ENCODE measurements at regions not wholly inside any gene's neighbourhood (a gene's known extent, or its start where the extent isn't known, plus 50 kb on each side); places are given as distances from the start of the nearest gene placed in this dataset.
A peak's percentile ranks its signal among the peaks of the same experiment; 100 is the strongest.

DNA sequence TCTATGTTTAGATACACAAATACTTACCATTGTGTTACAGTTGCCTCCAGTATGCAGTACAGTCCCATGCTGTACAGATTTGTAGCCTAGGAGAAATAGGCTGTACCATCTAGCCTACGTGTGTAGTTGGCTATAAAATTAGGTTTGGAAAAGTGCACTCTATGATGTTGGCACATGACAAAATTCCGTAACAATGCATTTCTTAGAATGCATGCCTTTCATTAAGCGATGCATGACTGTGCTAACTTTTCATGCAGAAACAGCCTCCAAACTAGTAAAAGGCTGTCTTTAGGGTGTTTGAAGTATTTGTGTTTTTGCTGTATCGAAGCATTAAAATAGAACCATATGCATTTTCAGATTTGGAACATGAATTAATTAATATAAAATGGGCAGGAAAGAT is 157.9 kb downstream of the RMI1 start:
- TF ChIP-seq CTCF (conservative IDR thresholded peaks at IDR 0.05; ENCODE audit: low read depth) = no peak
- DNase-seq (ENCODE audit: low spot score) = no peak
- CTCF ChIA-PET = interaction anchor here (1.5 kb wide), 1 partner anchor 123 kb away, joined by 3 read pairs; no protein-coding TSS in a partner anchor
- no peak overlapping the region for H3K27ac ChIP-seq
- POLR2A ChIA-PET (ENCODE audit: low non-redundant PET) = no interaction called here

- POLR2A ChIA-PET (ENCODE audit: low non-redundant PET) = no interaction called here
- TF ChIP-seq CTCF (conservative IDR thresholded peaks at IDR 0.05; ENCODE audit: low read depth) = no peak
- DNase-seq (ENCODE audit: low spot score) = peak; percentile 33
- H3K27ac ChIP-seq = no peak overlapping the region
- CTCF ChIA-PET = interaction anchor here (0.6 to 1.1 kb wide), 3 partner anchors 8 to 1720 kb away, joined by 3 to 4 read pairs (median 3); no protein-coding TSS in a partner anchor
Observed at GRCh38 chr9:84139296-84140070, 158.9 kb downstream of the RMI1 start.

- POLR2A ChIA-PET (ENCODE audit: low non-redundant PET) = no interaction called here
- H3K27ac ChIP-seq = no peak overlapping the region
- TF ChIP-seq CTCF (conservative IDR thresholded peaks at IDR 0.05; ENCODE audit: low read depth) = no peak
- no peak for DNase-seq (ENCODE audit: low spot score)
- CTCF ChIA-PET = interaction anchor here (0.6 kb wide), 1 partner anchor 500 kb away, joined by 4 read pairs; no protein-coding TSS in a partner anchor
Observed at GRCh38 chr9:84140535-84141101, 160.0 kb downstream of the RMI1 start.

- TF ChIP-seq CTCF (conservative IDR thresholded peaks at IDR 0.05; ENCODE audit: low read depth) = no peak
- no peak overlapping the region for H3K27ac ChIP-seq
- ChIA-PET CTCF (interaction anchor here (0.6 kb wide), 1 partner anchor 119 kb away, joined by 4 read pairs; no protein-coding TSS in a partner anchor), POLR2A (ENCODE audit: low non-redundant PET) (no interaction called here)
- no peak for DNase-seq (ENCODE audit: low spot score)
Observed at GRCh38 chr9:84141741-84142370, 161.3 kb downstream of the RMI1 start.

DNA sequence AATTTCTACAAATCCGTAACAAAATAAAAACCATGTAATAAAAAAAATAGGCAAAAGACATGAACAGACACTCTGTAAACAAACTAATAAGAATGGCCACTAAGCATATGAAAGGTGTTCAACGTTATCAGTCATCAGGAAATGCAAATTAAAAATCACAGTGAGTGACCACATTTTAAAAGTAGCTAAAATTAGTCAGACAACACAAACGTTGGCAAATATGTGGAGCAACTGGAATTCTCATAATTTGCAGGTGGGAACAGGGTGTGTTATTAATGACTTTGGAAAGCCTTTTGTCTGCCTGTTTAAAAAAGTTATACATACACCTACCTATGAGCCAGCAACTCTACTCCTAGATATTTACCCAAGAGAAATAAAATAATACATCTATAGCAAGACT is 164.4 kb downstream of the RMI1 start:
- no peak overlapping the region for H3K27ac ChIP-seq
- DNase-seq (ENCODE audit: low spot score) = no peak
- CTCF ChIA-PET = interaction anchor here (0.7 kb wide), 1 partner anchor 90 kb away, joined by 4 read pairs; no protein-coding TSS in a partner anchor
- no peak for TF ChIP-seq CTCF (conservative IDR thresholded peaks at IDR 0.05; ENCODE audit: low read depth)
- POLR2A ChIA-PET (ENCODE audit: low non-redundant PET) = no interaction called here

- POLR2A ChIA-PET (ENCODE audit: low non-redundant PET) = no interaction called here
- no peak for DNase-seq (ENCODE audit: low spot score)
- CTCF ChIA-PET = interaction anchor here (0.7 kb wide), 2 partner anchors 90 to 1594 kb away, joined by 4 read pairs; no protein-coding TSS in a partner anchor
- H3K27ac ChIP-seq = no peak overlapping the region
- TF ChIP-seq CTCF (conservative IDR thresholded peaks at IDR 0.05; ENCODE audit: low read depth) = no peak
Observed at GRCh38 chr9:84145780-84146179, 165.2 kb downstream of the RMI1 start.
